ENCODE measurements at regions not wholly inside any gene's neighbourhood (a gene's known extent, or its start where the extent isn't known, plus 50 kb on each side); places are given as distances from the start of the nearest gene placed in this dataset.
"Not testable (repeated sequence)": the region's sequence is repeated elsewhere in the genome, so short reads cannot be mapped to it uniquely, and the experiment has no call there.

DNA sequence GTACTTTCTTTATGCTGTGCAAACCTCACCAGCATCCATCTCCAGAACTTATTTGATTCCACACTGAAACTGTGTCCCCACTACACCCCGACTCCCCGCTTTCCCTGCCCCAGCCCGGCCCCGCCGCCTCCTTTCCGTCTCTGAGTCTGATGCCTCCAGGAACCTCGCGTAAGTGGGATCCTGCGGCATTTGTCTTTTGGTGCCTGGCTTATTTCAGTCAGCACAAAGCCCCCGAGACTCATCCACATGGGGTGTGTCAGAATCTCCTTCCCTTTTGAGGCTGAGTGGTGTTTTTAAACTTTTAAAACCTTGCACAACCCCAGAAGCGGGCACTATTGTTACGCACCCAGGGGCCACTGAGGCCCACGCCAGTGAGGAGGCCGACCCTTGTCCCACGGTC, 214.4 kb downstream of the BANP start:
- not testable (repeated sequence) for DNase-seq

DNA sequence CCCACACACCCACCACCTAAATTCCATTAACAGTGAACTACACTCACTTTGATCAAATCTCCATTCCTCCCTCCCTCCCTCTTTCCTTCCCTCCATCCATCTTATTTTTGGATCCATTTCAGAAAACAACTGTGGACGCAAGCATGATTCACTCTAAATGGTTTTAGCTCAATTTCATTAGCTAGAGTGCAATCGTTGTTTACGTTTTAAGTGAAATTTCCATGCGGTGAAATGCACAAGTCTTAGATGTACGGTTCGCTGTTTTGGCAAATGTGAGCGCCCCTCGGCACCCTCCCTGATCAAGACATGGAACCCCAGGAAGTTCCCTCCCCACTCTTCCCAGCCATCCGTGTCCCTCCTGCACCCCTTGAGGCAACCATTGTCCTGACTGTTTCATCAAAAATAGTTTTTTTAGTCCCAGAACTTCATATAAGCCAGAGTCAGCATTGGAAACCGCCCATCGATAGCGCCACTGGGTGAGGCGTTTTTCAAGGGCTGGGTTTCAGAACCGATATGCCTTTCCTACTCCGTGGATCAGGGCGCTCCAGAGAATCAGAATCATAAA, 215.1 kb downstream of the BANP start:
- not testable (repeated sequence) for DNase-seq

- not testable (repeated sequence) for DNase-seq
Observed at GRCh38 chr16:88167798-88168556, 214.8 kb upstream of the ZNF469 start.

DNA sequence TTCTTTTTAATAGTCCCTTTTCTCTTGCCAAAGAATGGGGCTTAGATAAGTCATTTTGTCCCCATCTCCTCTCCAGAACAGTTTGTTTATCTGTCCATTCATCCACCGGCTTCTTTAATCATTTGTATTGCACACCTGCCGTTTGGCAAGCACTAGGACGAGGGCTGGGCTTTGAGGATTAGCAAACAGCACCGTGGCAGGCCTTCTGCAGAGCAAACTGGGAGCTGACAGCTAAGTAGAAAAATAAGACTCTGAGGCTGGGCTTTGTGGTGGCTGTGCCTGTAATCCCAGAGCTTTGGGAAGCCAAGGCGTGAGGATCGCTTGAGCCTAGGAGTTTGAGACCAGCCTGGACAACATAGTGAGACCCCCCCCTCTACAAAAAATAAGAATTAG, 214.2 kb upstream of the ZNF469 start:
- not testable (repeated sequence) for DNase-seq

DNA sequence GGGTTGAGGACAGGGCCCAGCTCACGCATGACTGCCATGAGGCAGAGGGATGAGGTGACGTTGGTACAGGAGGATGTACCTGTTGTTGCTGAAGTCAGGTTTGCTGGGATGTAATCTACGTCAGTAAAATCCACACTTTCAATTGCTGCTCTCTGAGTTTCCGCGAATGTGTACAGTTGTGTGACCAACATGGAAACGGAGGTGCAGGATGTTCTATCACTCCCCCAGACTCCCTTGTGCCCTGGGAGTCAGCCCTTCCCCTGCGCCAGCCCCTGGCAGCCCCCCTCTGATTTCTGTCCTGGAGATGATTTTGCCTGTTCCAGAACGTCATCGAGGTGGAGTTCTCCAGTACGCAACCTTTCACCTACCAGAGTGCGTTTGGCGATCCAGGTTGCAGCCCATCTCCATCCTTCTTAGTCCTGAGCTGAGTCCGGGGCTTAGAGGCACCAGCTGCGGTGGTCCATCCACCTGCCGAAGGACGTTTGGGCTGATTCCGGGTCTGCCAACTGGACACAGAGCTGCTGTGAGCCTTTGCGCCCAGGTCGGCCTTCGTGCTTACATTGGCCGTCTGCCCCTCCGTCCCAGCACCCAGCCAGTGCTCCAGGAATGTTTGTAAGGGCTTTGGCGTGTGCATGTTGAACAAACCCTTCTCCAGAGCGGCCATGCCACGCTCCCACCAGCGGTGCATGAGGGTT, 213.5 kb upstream of the ZNF469 start:
- not testable (repeated sequence) for DNase-seq

DNA sequence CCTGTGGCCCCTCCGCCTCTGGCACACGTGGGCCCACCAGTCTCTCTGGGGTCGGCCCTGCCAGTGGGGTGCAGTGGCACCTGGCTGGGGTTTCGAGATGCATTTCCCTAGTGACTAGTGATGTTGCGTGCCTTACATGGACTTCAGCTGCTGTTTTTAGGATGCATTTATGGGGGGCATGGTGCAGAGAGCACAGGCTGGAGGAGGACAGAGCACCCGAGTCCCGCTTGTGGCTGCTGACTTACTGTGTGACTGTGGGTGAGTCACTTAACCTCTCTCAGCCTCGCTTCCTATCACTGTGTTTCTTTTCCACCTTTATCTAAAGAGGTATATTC, 213.0 kb upstream of the ZNF469 start:
- DNase-seq: not testable (repeated sequence)

- no peak for DNase-seq
Observed at GRCh38 chr16:88170528-88170991, 212.2 kb upstream of the ZNF469 start.

- DNase-seq: not testable (repeated sequence)
Observed at GRCh38 chr16:88171126-88171525, 211.6 kb upstream of the ZNF469 start.

DNA sequence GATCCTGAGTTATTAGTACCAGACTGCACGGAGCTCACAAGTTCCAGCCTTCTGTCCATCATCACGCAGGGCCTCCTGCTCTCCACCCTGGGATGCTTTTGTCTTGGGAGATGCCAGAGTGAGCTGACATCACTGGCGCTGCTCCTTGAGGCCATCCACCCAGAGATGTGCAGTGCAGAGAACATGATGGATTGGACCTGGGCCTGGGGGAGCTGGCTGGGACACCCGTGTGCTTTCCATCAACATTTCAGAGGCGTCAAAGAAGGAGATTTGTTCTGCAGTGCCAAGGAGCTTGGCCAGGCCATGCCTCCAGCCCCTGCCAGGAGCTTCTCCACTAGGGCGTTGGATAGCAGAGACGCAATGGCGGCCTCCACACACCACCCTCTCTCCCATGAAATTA, 206.6 kb upstream of the ZNF469 start:
- DNase-seq: not testable (repeated sequence)

DNA sequence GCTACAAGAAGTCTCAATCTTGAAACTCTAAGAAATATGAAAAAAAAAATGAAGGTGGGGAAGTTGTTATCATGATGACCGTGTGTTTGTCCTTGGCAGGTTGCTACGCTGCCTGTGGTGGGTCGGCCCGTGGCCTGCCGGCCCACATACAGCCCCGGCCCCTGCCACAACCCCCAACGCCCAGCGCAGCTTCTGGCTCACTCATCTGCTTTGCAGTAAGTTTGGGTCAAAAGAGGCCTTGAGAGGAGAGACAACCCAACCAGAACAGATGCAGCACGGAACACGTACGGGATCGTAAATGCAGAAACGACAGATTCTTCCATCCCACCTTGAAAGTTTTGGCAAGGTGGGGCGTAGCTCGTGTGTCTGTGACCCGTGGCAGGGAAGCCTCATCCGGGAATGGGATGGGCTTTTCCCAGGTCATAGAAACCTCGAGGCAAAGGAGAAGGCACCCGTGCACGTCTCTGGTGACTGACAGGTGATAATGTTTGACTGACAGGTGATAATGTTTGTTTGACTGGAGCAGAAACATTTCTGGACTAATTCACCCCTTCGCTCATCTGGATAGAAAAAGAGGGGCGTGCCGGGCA, 206.1 kb upstream of the ZNF469 start:
- not testable (repeated sequence) for DNase-seq

DNA sequence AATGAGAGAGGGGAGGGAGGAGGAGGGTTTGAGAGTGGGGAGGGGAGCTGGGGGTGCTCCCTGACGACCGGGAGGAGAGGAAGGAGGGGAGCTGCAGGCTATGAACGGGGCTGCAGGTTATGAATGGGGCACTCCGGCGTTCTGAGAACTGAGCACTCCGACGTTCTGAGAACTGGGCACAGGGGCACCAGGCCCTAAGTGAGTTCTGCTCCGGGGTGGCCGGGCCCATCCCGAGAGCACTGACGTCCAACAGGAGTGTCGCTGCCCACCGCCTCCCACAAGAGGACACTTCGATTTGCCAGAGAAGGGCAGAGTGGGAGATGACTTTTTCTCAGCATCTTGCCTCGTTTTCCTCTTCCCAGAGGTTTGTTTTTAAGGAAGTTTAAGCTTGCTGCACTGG, 204.5 kb upstream of the ZNF469 start:
- DNase-seq: not testable (repeated sequence)

GRCh38 chr16:88178896-88179295, 203.9 kb upstream of the ZNF469 start:
- DNase-seq: not testable (repeated sequence)

DNA sequence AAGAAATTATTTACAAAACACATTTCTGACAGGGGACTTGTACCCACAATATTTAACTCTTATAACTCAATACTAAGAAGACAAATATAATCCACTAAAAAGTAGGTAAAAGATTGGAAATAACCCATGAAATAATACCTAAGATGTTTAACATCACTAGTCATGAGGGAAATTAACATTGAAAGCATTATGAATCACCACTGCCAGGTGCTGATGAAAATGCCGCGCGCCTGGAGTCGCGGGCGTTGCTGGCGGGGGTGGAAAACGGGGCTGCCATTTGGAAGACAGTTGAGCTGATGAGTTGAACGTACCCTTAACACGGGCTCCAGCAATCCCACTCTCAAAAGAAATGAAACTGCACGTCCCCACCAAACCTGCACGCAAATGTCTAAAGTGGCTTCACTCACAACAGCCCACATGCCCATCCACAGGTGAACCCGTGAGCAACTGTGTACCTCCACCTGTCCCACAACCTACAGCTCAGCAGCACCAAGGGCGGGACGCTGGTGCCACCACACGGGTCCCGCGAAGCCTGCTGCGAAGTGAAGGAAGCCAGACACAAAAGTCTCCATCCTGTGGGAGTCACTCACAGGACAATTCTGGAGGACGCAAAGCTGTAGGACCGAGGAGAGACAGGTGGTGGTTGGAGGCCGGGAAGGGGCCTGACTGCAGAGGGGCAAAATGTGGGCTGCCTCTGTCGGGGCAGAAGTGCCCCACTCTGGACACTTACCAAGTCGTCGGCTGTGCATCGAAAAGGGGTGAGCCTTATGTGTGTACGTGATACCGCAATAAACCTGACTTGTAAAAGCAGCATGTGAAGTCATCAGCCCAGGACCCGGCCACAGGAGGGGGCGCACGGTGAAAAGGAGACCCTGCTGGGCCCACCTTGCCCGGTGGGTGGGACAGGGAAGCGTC, 199.5 kb upstream of the ZNF469 start:
- DNase-seq: not testable (repeated sequence)

GRCh38 chr16:88184053-88184452, 198.7 kb upstream of the ZNF469 start:
- not testable (repeated sequence) for DNase-seq

GRCh38 chr16:88184566-88185355, 198.0 kb upstream of the ZNF469 start:
- DNase-seq: not testable (repeated sequence)

DNA sequence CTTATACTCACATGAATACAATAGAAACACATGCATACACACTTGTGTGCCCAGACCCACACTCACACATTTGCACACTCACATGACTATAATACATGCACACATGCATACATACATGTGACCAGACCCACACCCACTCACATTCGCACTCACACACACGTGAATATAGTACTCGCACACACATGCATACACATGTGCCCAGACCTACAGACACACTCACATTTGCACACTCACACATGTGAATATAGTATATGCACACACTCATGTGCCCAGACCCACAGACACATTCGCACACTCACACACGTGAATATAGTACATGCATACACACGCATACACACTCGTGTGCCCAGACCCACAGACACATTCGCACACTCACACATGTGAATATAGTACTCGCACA, 197.4 kb upstream of the ZNF469 start:
- not testable (repeated sequence) for DNase-seq

- DNase-seq: not testable (repeated sequence)
Observed at GRCh38 chr16:88185976-88186888, 196.5 kb upstream of the ZNF469 start.

GRCh38 chr16:88186889-88187870, 195.6 kb upstream of the ZNF469 start:
- DNase-seq: not testable (repeated sequence)
